Mesendoderm (in vitro differentiated cells): ENCODE measurements at regions not wholly inside any gene's neighbourhood (a gene's known extent, or its start where the extent isn't known, plus 50 kb on each side); places are given as distances from the start of the nearest gene placed in this dataset.
A peak's percentile ranks its signal among the peaks of the same experiment; 100 is the strongest.

Experiments used
- DNase-seq: peaks from one replicate; pipeline ENCODE4 v3.0.0; 2013
- H2AK5ac ChIP-seq: 2 replicates; pipeline ENCODE4 v1.6.1; 2013; ENCODE audit warnings: low read length, inconsistent platforms
- H2BK120ac ChIP-seq: 2 replicates; pipeline ENCODE4 v1.6.1; 2013; ENCODE audit warnings: low read depth, mild to moderate bottlenecking, low read length, moderate library complexity, mixed read lengths
- H2BK15ac ChIP-seq: replicated peaks from 2 replicates; pipeline ENCODE4 v1.6.1; 2013; ENCODE audit warnings: low read depth, mild to moderate bottlenecking, moderate library complexity
- H2BK5ac ChIP-seq: 2 replicates; pipeline ENCODE4 v1.6.1; 2013; ENCODE audit warnings: low read length, inconsistent platforms
- H3K18ac ChIP-seq: 2 replicates; pipeline ENCODE4 v1.6.1; 2013; ENCODE audit warnings: mild to moderate bottlenecking, low read length, mixed read lengths
- H3K23ac ChIP-seq: one replicate; pipeline ENCODE4 v1.6.1; 2013; ENCODE audit warnings: low read length
- H3K27ac ChIP-seq: 2 replicates; pipeline ENCODE4 v1.5.1; 2013; ENCODE audit warnings: low read depth, mild to moderate bottlenecking, inconsistent platforms, low read length, moderate library complexity
- H3K27me3 ChIP-seq: 2 replicates; pipeline ENCODE4 v1.6.1; 2013; ENCODE audit warnings: low read length, control low read depth, mild to moderate bottlenecking, inconsistent platforms; ENCODE audit not compliant: insufficient read depth, poor library complexity
- H3K36me3 ChIP-seq: 2 replicates; pipeline ENCODE4 v1.6.1; 2013; ENCODE audit warnings: low read length, inconsistent platforms; ENCODE audit not compliant: control insufficient read depth, insufficient read depth
- H3K4ac ChIP-seq: one replicate; pipeline ENCODE4 v1.6.1; 2013; ENCODE audit warnings: low read depth, mild to moderate bottlenecking, low read length, moderate library complexity
- H3K4me1 ChIP-seq: 2 replicates; pipeline ENCODE4 v1.6.1; 2013; ENCODE audit warnings: low read depth, low read length, inconsistent platforms; ENCODE audit not compliant: control insufficient read depth
- H3K4me2 ChIP-seq: 2 replicates; pipeline ENCODE4 v1.6.1; 2013; ENCODE audit warnings: low read length
- H3K4me3 ChIP-seq: 2 replicates; pipeline ENCODE4 v1.5.1; 2013; ENCODE audit warnings: mild to moderate bottlenecking, low read length
- H3K56ac ChIP-seq: one replicate; pipeline ENCODE4 v1.6.1; 2013; ENCODE audit warnings: low read length
- H3K79me1 ChIP-seq: 2 replicates; pipeline ENCODE4 v1.6.1; 2013; ENCODE audit warnings: low read length, inconsistent platforms
- H3K79me2 ChIP-seq: 2 replicates; pipeline ENCODE4 v1.6.1; 2013; ENCODE audit warnings: mild to moderate bottlenecking, low read length; ENCODE audit not compliant: control insufficient read depth, insufficient read depth
- H3K9ac ChIP-seq: 2 replicates; pipeline ENCODE4 v1.6.1; 2013; ENCODE audit warnings: low read length, inconsistent platforms
- H4K5ac ChIP-seq: one replicate; pipeline ENCODE4 v1.6.1; 2013; ENCODE audit warnings: low read length
- H4K8ac ChIP-seq: one replicate; pipeline ENCODE4 v1.6.1; 2013; ENCODE audit warnings: low read depth, mild to moderate bottlenecking, control low read depth, low read length, moderate library complexity
- WGBS: extraction: QIAGEN DNeasy Blood & Tissue Kit; methylation state at CpG from one replicate; pipeline ENCODE4 v1.1.7; 2013; ENCODE audit warnings: low lambda C conversion rate, missing lambda C conversion rate; ENCODE audit not compliant: insufficient coverage; ENCODE audit errors: extremely low coverage; 5-methylcytosine and 5-hydroxymethylcytosine counted together

DNA sequence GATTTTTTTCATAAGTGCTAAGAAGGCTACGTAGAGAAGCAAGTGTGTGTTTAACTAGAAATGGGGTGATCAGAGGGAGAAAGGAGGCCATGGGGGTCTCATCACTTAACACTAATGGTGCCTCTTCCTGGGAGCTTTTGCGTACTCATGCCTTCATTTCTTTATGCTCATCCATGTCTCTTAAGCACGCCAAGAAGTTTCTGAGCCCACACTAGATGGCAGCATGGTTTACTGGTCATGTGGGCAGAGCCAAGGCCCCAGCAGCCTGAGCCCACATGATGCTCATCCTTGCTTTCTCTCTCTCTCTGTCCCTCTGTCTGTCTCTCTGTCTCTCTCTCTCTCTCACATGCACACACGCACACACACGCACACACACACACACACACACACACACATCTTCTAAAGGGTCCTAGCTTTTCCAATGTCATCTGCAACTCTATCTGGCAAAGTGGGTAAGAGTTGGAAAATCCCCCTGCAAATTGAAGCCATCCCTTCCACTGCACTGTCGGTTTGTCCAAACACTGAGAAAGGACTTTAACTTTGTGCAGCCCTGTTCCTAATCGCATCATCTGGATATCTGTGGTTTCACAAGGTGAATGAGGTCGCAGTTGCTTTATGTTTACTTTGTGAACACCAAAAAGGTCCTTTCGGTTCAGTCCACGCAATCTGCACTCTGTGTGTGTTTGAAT lies 137.1 kb upstream of the CCDC68 start:
- Histone ChIP-seq H3K18ac (no peak overlapping the region), H3K4me1 (peaks cover 2% of the 10 kb centered on the region), H3K79me1 (no peaks in the 10 kb centered on the region), H3K4me2 (no peak overlapping the region), H3K4me3 (no peak overlapping the region), H3K27me3 (no peaks in the 10 kb centered on the region), H2BK5ac (no peak overlapping the region), H4K5ac (peak overlapping the region; percentile 13), H2BK15ac (no peak overlapping the region), H3K56ac (no peak overlapping the region), H2BK120ac (no peak overlapping the region), H4K8ac (no peak overlapping the region), H3K23ac (no peak overlapping the region), H3K79me2 (no peaks in the 10 kb centered on the region), H3K27ac (no peak overlapping the region), H3K36me3 (no peaks in the 10 kb centered on the region), H3K9ac (no peak overlapping the region), H3K4ac (no peak overlapping the region), H2AK5ac (no peak overlapping the region)
- peak; percentile 83 for DNase-seq
- no CpG with 5 or more reads among the region's 10 CpGs for WGBS

DNA sequence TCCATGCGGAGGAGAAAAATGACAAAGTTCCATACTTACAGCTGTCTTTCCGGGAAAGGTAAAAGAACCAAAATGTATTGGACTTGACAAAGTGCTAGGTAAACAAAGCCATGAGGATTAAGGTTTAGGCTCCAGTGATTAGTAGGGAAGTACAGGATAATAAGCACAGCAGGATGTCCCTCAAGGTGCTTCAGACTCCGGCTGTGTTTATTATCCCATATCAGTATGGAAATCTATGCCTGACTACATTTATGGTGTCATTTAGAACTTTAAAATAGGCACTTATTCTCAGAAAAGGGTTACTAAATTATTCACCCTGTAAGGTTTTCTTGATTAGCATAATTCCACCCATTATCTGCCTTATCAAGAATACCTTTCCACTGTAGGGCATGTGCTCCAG lies 136.3 kb upstream of the CCDC68 start:
- Histone ChIP-seq H4K5ac (no peak overlapping the region), H3K4ac (no peak overlapping the region), H2AK5ac (no peak overlapping the region), H3K9ac (no peak overlapping the region), H3K27me3 (no peaks in the 10 kb centered on the region), H4K8ac (no peak overlapping the region), H3K27ac (no peak overlapping the region), H2BK15ac (no peak overlapping the region), H2BK5ac (no peak overlapping the region), H3K23ac (no peak overlapping the region), H3K4me1 (peaks cover 2% of the 10 kb centered on the region), H3K4me2 (no peak overlapping the region), H3K79me2 (no peaks in the 10 kb centered on the region), H2BK120ac (no peak overlapping the region), H3K56ac (no peak overlapping the region), H3K18ac (no peak overlapping the region), H3K4me3 (no peak overlapping the region), H3K79me1 (no peaks in the 10 kb centered on the region), H3K36me3 (no peaks in the 10 kb centered on the region)
- WGBS, result no CpG with 5 or more reads among the region's 3 CpGs
- no peak for DNase-seq

DNA sequence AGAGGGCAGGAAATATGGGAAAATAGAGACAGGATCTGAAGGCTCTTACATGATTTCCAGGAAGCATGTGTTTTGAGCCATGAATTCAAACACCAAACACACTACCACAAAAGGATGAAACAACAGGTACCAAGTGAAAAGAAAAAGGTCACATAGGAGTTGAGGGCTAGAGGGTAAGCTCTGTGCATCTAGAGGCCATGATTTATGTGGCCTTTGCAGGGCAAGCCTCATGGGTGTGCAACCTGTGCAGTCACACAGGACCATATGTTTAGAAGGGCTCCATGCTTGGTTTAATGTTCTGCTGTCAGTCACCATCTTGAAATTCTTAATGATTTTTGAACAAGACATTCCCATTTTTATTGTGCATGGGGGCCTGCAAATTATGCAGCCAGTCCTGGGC lies 134.5 kb upstream of the CCDC68 start:
- Histone ChIP-seq H3K56ac (no peak overlapping the region), H3K18ac (no peak overlapping the region), H2BK5ac (no peak overlapping the region), H2BK15ac (no peak overlapping the region), H3K27ac (no peak overlapping the region), H3K36me3 (no peaks in the 10 kb centered on the region), H2AK5ac (no peak overlapping the region), H3K9ac (no peak overlapping the region), H4K5ac (no peak overlapping the region), H3K4me2 (no peak overlapping the region), H3K79me2 (no peaks in the 10 kb centered on the region), H3K4me1 (peaks cover 2% of the 10 kb centered on the region), H3K27me3 (no peaks in the 10 kb centered on the region), H3K4ac (no peak overlapping the region), H3K23ac (no peak overlapping the region), H3K79me1 (no peaks in the 10 kb centered on the region), H2BK120ac (no peak overlapping the region), H4K8ac (no peak overlapping the region), H3K4me3 (no peak overlapping the region)
- no peak for DNase-seq

DNA sequence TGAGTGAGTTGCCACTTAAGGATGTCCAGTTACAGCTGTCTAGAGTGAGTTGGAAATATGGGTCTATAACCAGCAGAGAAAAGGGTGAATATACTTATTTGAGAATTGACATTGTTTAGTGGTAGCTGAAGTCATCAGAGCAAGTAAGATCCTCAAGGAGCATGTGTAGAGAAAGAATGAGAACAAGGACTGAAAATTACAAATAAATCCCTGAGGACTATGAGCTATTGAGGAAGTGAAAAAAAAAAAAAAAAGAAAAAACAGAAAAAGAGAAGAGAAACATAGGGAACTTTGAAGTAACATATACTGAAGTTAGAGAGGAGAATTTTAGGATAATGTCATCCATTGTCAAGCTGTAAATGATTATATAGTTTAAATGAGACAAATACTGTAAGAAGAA lies 134.0 kb upstream of the CCDC68 start:
- Histone ChIP-seq H3K27ac (no peak overlapping the region), H3K79me2 (no peaks in the 10 kb centered on the region), H4K5ac (no peak overlapping the region), H2BK5ac (no peak overlapping the region), H2BK120ac (no peak overlapping the region), H3K23ac (no peak overlapping the region), H2AK5ac (no peak overlapping the region), H4K8ac (no peak overlapping the region), H3K4me1 (peaks cover 2% of the 10 kb centered on the region), H3K18ac (no peak overlapping the region), H3K4ac (no peak overlapping the region), H3K4me2 (no peak overlapping the region), H2BK15ac (no peak overlapping the region), H3K56ac (no peak overlapping the region), H3K27me3 (no peaks in the 10 kb centered on the region), H3K4me3 (no peak overlapping the region), H3K79me1 (no peaks in the 10 kb centered on the region), H3K9ac (no peak overlapping the region), H3K36me3 (no peaks in the 10 kb centered on the region)
- no peak for DNase-seq

DNA sequence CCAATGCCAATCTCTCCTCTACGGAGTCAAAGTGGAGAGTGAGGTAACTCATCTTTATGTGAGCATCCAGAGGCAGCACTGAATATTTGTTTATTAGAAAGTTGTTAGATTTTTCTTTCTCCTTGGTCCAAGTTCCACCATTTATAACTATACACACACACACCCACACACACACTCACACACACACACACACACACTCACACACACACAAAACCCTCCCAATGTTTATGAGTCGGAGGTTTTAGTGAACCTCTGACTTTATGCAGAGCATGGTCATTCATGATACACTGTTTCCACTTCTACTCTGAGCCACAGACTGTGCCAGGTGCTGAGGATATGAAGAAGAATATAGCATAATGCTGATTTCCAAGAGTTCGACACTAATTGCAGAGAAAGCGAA lies 132.9 kb upstream of the CCDC68 start:
- H3K18ac ChIP-seq, result no peak overlapping the region
- H2BK5ac ChIP-seq, result no peak overlapping the region
- H2BK15ac ChIP-seq, result no peak overlapping the region
- no CpG with 5 or more reads among the region's 4 CpGs for WGBS
- no peak for DNase-seq
- H3K27ac ChIP-seq, result no peak overlapping the region
- no peaks in the 10 kb centered on the region for H3K36me3 ChIP-seq
- H4K5ac ChIP-seq, result no peak overlapping the region
- H2BK120ac ChIP-seq, result no peak overlapping the region
- no peak overlapping the region for H3K9ac ChIP-seq
- no peak overlapping the region for H3K4me2 ChIP-seq
- no peaks in the 10 kb centered on the region for H3K79me1 ChIP-seq
- H3K4me3 ChIP-seq, result no peak overlapping the region
- H4K8ac ChIP-seq, result no peak overlapping the region
- peaks cover 2% of the 10 kb centered on the region for H3K4me1 ChIP-seq
- H3K79me2 ChIP-seq, result no peaks in the 10 kb centered on the region
- no peak overlapping the region for H3K4ac ChIP-seq
- H3K23ac ChIP-seq, result no peak overlapping the region
- H3K56ac ChIP-seq, result no peak overlapping the region
- H3K27me3 ChIP-seq, result no peaks in the 10 kb centered on the region
- no peak overlapping the region for H2AK5ac ChIP-seq

DNA sequence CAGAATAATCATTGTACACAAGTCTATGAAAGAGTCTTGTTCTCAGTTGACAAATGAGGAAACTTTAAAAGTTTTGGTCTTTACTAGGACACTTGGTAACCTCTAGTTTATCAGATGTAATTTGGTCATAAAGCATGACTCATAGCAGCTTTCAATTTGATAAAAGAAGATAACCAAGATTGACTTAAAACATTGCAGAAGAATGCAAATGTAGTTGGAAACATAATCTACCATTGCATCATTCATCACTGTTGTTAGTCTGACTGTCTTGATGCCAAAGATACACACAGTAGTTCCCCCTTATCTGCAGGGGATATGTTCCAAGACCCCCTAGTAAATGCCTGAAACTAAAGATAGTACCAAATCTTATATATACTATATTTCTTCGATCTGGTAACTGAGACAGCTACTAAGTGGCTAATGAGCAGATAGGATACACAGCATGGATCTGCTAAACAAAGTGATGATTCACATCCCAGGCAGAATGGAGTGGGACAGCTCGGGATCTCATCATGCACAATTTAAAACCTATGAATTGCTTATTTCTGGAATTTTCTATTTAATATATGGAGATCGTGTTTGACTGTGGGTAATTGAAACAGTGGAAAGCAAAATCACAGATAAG lies 131.4 kb upstream of the CCDC68 start:
- no peak overlapping the region for H2BK5ac ChIP-seq
- no peak overlapping the region for H3K4me2 ChIP-seq
- no peak overlapping the region for H3K18ac ChIP-seq
- no peak overlapping the region for H2AK5ac ChIP-seq
- no peak overlapping the region for H2BK120ac ChIP-seq
- no peaks in the 10 kb centered on the region for H3K36me3 ChIP-seq
- H2BK15ac ChIP-seq, result no peak overlapping the region
- H4K5ac ChIP-seq, result no peak overlapping the region
- H3K4me3 ChIP-seq, result no peak overlapping the region
- H3K9ac ChIP-seq, result no peak overlapping the region
- H3K27ac ChIP-seq, result no peak overlapping the region
- no peak overlapping the region for H3K4ac ChIP-seq
- no peaks in the 10 kb centered on the region for H3K27me3 ChIP-seq
- no CpG with 5 or more reads among the region's 3 CpGs for WGBS
- DNase-seq, result no peak
- H3K79me1 ChIP-seq, result no peaks in the 10 kb centered on the region
- no peak overlapping the region for H4K8ac ChIP-seq
- no peak overlapping the region for H3K56ac ChIP-seq
- H3K79me2 ChIP-seq, result no peaks in the 10 kb centered on the region
- no peaks in the 10 kb centered on the region for H3K4me1 ChIP-seq
- H3K23ac ChIP-seq, result no peak overlapping the region
